WERI-Rb-1 (cell line): ENCODE measurements at regions not wholly inside any gene's neighbourhood (a gene's known extent, or its start where the extent isn't known, plus 50 kb on each side); places are given as distances from the start of the nearest gene placed in this dataset.
A peak's percentile ranks its signal among the peaks of the same experiment; 100 is the strongest.
"Not testable (repeated sequence)": the region's sequence is repeated elsewhere in the genome, so short reads cannot be mapped to it uniquely, and the experiment has no call there.

Source experiments
- DNase-seq: peaks from one replicate; pipeline ENCODE4 v3.0.0-alpha.2; 2020
- H3K27ac ChIP-seq: fragments of 250-450 bp; sonication (Bioruptor Pico); 2 replicates; pipeline ENCODE4 v1.5.1; 2020; ENCODE audit warnings: mild to moderate bottlenecking, moderate library complexity
- H3K27me3 ChIP-seq: fragments of 250-450 bp; sonication (Bioruptor Pico); 2 replicates; pipeline ENCODE4 v1.5.1; 2021; ENCODE audit warnings: mild to moderate bottlenecking, low read depth, moderate library complexity; ENCODE audit not compliant: insufficient read depth, severe bottlenecking
- H3K36me3 ChIP-seq: fragments of 250-450 bp; sonication (Bioruptor Pico); 2 replicates; pipeline ENCODE4 v1.5.1; 2020; ENCODE audit warnings: mild to moderate bottlenecking, moderate library complexity
- H3K4me3 ChIP-seq: 2 replicates; pipeline ENCODE4 v1.5.1; 2011; ENCODE audit warnings: low read depth, mild to moderate bottlenecking, control low read depth, low read length
- H3K9me3 ChIP-seq: fragments of 250-450 bp; sonication (Bioruptor Pico); 2 replicates; pipeline ENCODE4 v1.5.1; 2021; ENCODE audit warnings: mild to moderate bottlenecking, moderate library complexity; ENCODE audit not compliant: severe bottlenecking
- CTCF ChIP-seq: IDR thresholded peaks from 2 replicates; pipeline ENCODE4 v1.5.1; 2011; ENCODE audit warnings: low read depth, mild to moderate bottlenecking, control low read depth, inconsistent platforms, low read length

- no peak for TF ChIP-seq CTCF
- no peak overlapping the region for H3K4me3 ChIP-seq
- no peak for DNase-seq
- H3K27ac ChIP-seq, result no peak overlapping the region
- H3K9me3 ChIP-seq, result no peaks in the 10 kb centered on the region
- no peaks in the 10 kb centered on the region for H3K27me3 ChIP-seq
- no peaks in the 10 kb centered on the region for H3K36me3 ChIP-seq
These were observed 58.4 kb upstream of the PAX7 start for GRCh38 chr1:18572022-18572880.

GRCh38 chr1:18573170-18573569 is 57.5 kb upstream of the PAX7 start:
- H3K4me3 ChIP-seq, result no peak overlapping the region
- H3K27ac ChIP-seq, result no peak overlapping the region
- no peaks in the 10 kb centered on the region for H3K9me3 ChIP-seq
- no peaks in the 10 kb centered on the region for H3K36me3 ChIP-seq
- no peak for TF ChIP-seq CTCF
- DNase-seq, result no peak
- no peaks in the 10 kb centered on the region for H3K27me3 ChIP-seq

GRCh38 chr1:18574754-18575153 is 55.9 kb upstream of the PAX7 start:
- no peaks in the 10 kb centered on the region for H3K9me3 ChIP-seq
- no peak overlapping the region for H3K27ac ChIP-seq
- no peaks in the 10 kb centered on the region for H3K36me3 ChIP-seq
- no peaks in the 10 kb centered on the region for H3K27me3 ChIP-seq
- H3K4me3 ChIP-seq, result no peak overlapping the region
- TF ChIP-seq CTCF, result no peak
- no peak for DNase-seq

GRCh38 chr1:18575620-18576019 is 55.0 kb upstream of the PAX7 start:
- Histone ChIP-seq H3K27me3 (no peaks in the 10 kb centered on the region), H3K36me3 (no peaks in the 10 kb centered on the region), H3K4me3 (no peak overlapping the region), H3K9me3 (no peaks in the 10 kb centered on the region), H3K27ac (no peak overlapping the region)
- TF ChIP-seq CTCF, result peak; percentile 95
- peak; percentile 81 for DNase-seq

- Histone ChIP-seq H3K4me3 (no peak overlapping the region), H3K9me3 (no peaks in the 10 kb centered on the region), H3K36me3 (no peaks in the 10 kb centered on the region), H3K27me3 (no peaks in the 10 kb centered on the region), H3K27ac (no peak overlapping the region)
- no peak for TF ChIP-seq CTCF
- DNase-seq, result no peak
These were observed 52.4 kb upstream of the PAX7 start for GRCh38 chr1:18578271-18578670.

- not testable (repeated sequence) for H3K27ac ChIP-seq, H3K27me3 ChIP-seq, H3K9me3 ChIP-seq, H3K4me3 ChIP-seq, DNase-seq, H3K36me3 ChIP-seq
These were observed 51.4 kb upstream of the PAX7 start for GRCh38 chr1:18579267-18579666.
